Caco-2 (cell line): ENCODE measurements at regions not wholly inside any gene's neighbourhood (a gene's known extent, or its start where the extent isn't known, plus 50 kb on each side); places are given as distances from the start of the nearest gene placed in this dataset.

ENCODE experiments used
- BruUV-seq: library from RNA; stranded (reverse); fragments of 400-500 nt; replicated peaks from 2 replicates; lab custom pipeline; 2021; lab: Mats Ljungman, UMichigan
- CTCF ChIA-PET: fragments of 300-600 bp; sonication (Branson Sonifier 250); formaldehyde crosslinking; loops from one replicate; lab custom pipeline; 2022; ENCODE audit warnings: antibody characterized with exemption; lab: Charles Lee
- POLR2A ChIA-PET: fragments of 300-600 bp; sonication (Branson Sonifier 250); formaldehyde crosslinking; loops from one replicate; lab custom pipeline; 2022; ENCODE audit warnings: antibody characterized with exemption; lab: Charles Lee
- DNase-seq, 2 experiments: peaks; one replicate each; pipeline versions ENCODE4 v3.0.0 to v3.0.0-alpha.2; 2020 to 2022
- H3K27me3 ChIP-seq: replicated peaks from 2 replicates; pipeline ENCODE4 v1.6.0; 2011; ENCODE audit warnings: low read length; ENCODE audit not compliant: control insufficient read depth, insufficient read depth
- H3K36me3 ChIP-seq: 2 replicates; pipeline ENCODE4 v1.5.1; 2011; ENCODE audit warnings: low read length; ENCODE audit not compliant: control insufficient read depth, insufficient read depth
- H3K4me1 ChIP-seq: fragments of 250-450 bp; sonication (Bioruptor Pico); 2 replicates; pipeline ENCODE4 v1.5.1; 2020; ENCODE audit warnings: mild to moderate bottlenecking
- H3K4me3 ChIP-seq: 2 replicates; pipeline ENCODE4 v1.5.1; 2011; ENCODE audit warnings: low read depth, mild to moderate bottlenecking, control low read depth, low read length
- H3K9me3 ChIP-seq: fragments of 250-450 bp; sonication (Bioruptor Pico); 2 replicates; pipeline ENCODE4 v1.5.1; 2020; ENCODE audit warnings: mild to moderate bottlenecking, moderate library complexity
- H3K27ac Mint-ChIP-seq: one replicate; pipeline ENCODE4 v1.8.0; 2022; ENCODE audit warnings: mixed read lengths; ENCODE audit not compliant: unreplicated experiment
- H3K27me3 Mint-ChIP-seq: one replicate; pipeline ENCODE4 v1.8.0; 2022; ENCODE audit warnings: mixed read lengths; ENCODE audit not compliant: insufficient read depth, unreplicated experiment
- H3K36me3 Mint-ChIP-seq: one replicate; pipeline ENCODE4 v1.8.0; 2022; ENCODE audit warnings: mild to moderate bottlenecking, mixed read lengths; ENCODE audit not compliant: insufficient read depth, unreplicated experiment
- H3K4me1 Mint-ChIP-seq: one replicate; pipeline ENCODE4 v1.8.0; 2022; ENCODE audit warnings: low read depth, mixed read lengths; ENCODE audit not compliant: unreplicated experiment
- H3K4me3 Mint-ChIP-seq: one replicate; pipeline ENCODE4 v1.8.0; 2022; ENCODE audit warnings: mild to moderate bottlenecking, moderate library complexity, mixed read lengths; ENCODE audit not compliant: unreplicated experiment
- H3K9me3 Mint-ChIP-seq: one replicate; pipeline ENCODE4 v1.8.0; 2022; ENCODE audit warnings: mixed read lengths; ENCODE audit not compliant: unreplicated experiment
- intact Hi-C: fragments of 100-400 bp; cut with micrococcal nuclease; formaldehyde crosslinking; loops from one replicate; pipeline ENCODE4 v1.10.0; 2022; ENCODE audit not compliant: unreplicated experiment
- TF ChIP-seq, protein P1 (sequence below), 2 experiments: fragments of 200-600 bp in 1 of 2; IDR thresholded peaks; 1 replicate in 1 of 2; 2 replicates in 1 of 2; pipeline versions ENCODE4 v1.5.1 to v1.8.0; 2011 to 2022; ENCODE audit warnings: antibody characterized with exemption in 1 of 2, control low read depth in 1 of 2, inconsistent platforms in 1 of 2, low read depth in 1 of 2, low read length in 1 of 2, mild to moderate bottlenecking in 1 of 2, moderate library complexity in 1 of 2; ENCODE audit not compliant: insufficient read depth in 1 of 2, severe bottlenecking in 1 of 2, unreplicated experiment in 1 of 2

DNA sequence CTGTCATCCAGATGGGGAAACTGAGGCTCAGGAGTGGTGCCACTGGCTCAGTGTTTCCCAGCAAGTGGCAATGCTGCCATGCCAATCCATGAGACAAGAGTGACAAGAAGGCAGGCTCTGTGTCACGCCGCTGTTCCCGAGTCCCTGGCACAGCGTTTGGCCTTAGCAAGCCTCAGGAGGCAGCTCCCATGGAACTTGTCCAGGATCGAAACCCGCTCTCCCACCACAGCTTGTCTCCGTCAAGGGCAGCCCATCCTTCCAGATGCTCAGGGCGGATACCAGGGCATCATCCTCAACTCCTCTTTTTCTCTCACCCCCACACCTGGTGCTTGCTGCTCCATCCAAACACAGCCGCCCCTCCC, 110.6 kb upstream of the PTPN1 start:
- Mint-ChIP-seq H3K4me3 (no peak overlapping the region), H3K27me3 (no peaks in the 10 kb centered on the region), H3K27ac (peak overlapping the region; percentile 70), H3K36me3 (peaks cover 6% of the 10 kb centered on the region), H3K9me3 (no peaks in the 10 kb centered on the region), H3K4me1 (peaks cover 32% of the 10 kb centered on the region)
- no peaks in the 10 kb centered on the region for H3K9me3 ChIP-seq
- CTCF ChIA-PET: no interaction called here
- peaks cover 35% of the 10 kb centered on the region for H3K4me1 ChIP-seq
- no peaks in the 10 kb centered on the region for H3K36me3 ChIP-seq
- POLR2A ChIA-PET: interaction anchor here (1.4 kb wide), 1 partner anchor 10 kb away, joined by 4 read pairs; no protein-coding TSS in a partner anchor
- TF ChIP-seq, protein P1, sequence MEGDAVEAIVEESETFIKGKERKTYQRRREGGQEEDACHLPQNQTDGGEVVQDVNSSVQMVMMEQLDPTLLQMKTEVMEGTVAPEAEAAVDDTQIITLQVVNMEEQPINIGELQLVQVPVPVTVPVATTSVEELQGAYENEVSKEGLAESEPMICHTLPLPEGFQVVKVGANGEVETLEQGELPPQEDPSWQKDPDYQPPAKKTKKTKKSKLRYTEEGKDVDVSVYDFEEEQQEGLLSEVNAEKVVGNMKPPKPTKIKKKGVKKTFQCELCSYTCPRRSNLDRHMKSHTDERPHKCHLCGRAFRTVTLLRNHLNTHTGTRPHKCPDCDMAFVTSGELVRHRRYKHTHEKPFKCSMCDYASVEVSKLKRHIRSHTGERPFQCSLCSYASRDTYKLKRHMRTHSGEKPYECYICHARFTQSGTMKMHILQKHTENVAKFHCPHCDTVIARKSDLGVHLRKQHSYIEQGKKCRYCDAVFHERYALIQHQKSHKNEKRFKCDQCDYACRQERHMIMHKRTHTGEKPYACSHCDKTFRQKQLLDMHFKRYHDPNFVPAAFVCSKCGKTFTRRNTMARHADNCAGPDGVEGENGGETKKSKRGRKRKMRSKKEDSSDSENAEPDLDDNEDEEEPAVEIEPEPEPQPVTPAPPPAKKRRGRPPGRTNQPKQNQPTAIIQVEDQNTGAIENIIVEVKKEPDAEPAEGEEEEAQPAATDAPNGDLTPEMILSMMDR (IDR thresholded peaks at IDR 0.05; ENCODE audit: insufficient read depth in 1 of 2, low read depth in 1 of 2, low read length in 1 of 2, severe bottlenecking in 1 of 2, unreplicated experiment in 1 of 2): no peak
- no TSS peak for BruUV-seq
- no peak for DNase-seq
- H3K27me3 ChIP-seq: no peaks in the 10 kb centered on the region
- no peak overlapping the region for H3K4me3 ChIP-seq
- intact Hi-C loops: no loop called here

DNA sequence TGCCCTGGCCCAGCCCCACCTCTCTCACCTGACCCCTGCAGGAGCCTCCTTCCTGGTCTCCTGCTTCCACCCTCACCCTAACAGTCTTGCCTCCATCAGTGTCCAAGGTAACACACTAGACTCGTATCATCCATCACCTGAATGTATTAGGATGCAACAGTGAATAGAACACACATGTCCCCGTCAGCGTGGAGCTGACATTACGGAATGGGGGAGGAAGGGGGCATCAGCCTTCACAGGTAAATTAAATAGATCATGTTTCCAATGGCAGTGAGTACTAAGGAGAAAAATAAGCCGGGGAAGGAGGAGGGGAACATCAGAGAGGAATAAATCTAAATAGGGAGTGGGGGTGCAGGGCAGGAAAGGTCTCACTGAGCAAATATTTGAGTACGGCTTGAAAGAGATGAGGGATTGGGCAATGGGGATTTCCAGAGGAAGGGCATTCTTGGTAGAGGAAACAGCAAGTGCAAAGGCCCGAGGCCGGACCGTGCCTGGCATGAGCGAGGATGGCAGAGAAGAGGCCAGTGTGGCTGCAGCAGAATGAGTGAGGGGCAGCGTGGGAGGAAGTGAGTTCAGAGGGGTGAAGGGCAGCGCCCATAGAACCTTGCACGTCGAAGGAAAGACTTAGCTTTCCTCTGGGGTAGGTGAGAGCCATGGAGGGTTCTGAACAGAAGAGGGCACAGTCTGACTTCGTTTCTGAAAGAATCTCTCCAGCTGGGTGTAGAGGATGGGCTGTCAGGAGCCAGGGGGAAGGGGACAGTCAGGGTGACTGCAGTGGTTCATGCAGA, 110.1 kb upstream of the PTPN1 start:
- Histone ChIP-seq H3K9me3 (no peaks in the 10 kb centered on the region), H3K36me3 (no peaks in the 10 kb centered on the region), H3K27me3 (no peaks in the 10 kb centered on the region), H3K4me3 (no peak overlapping the region), H3K4me1 (peaks cover 35% of the 10 kb centered on the region)
- no peaks in the 10 kb centered on the region for H3K27me3 Mint-ChIP-seq
- POLR2A ChIA-PET: interaction anchor here (1.0 to 1.4 kb wide), 2 partner anchors 9 to 209 kb away, joined by 3 to 4 read pairs; partner anchors contain the start of gene CEBPB
- no peak overlapping the region for H3K4me3 Mint-ChIP-seq
- intact Hi-C loops: loop anchor here (1.0 kb wide), 2 partner anchors 10 to 60 kb away; no protein-coding TSS in a partner anchor
- DNase-seq: peak; percentile 72 to 76
- H3K4me1 Mint-ChIP-seq: peaks cover 32% of the 10 kb centered on the region
- H3K9me3 Mint-ChIP-seq: no peaks in the 10 kb centered on the region
- H3K36me3 Mint-ChIP-seq: peaks cover 6% of the 10 kb centered on the region
- TF ChIP-seq, protein P1 (IDR thresholded peaks at IDR 0.05; ENCODE audit: insufficient read depth in 1 of 2, low read depth in 1 of 2, low read length in 1 of 2, severe bottlenecking in 1 of 2, unreplicated experiment in 1 of 2): no peak
- peak overlapping the region; percentile 70 for H3K27ac Mint-ChIP-seq
- no TSS peak for BruUV-seq
- CTCF ChIA-PET: interaction anchor here (0.6 to 1.6 kb wide), 5 partner anchors 22 to 211 kb away, joined by 3 to 6 read pairs (median 3); no protein-coding TSS in a partner anchor

DNA sequence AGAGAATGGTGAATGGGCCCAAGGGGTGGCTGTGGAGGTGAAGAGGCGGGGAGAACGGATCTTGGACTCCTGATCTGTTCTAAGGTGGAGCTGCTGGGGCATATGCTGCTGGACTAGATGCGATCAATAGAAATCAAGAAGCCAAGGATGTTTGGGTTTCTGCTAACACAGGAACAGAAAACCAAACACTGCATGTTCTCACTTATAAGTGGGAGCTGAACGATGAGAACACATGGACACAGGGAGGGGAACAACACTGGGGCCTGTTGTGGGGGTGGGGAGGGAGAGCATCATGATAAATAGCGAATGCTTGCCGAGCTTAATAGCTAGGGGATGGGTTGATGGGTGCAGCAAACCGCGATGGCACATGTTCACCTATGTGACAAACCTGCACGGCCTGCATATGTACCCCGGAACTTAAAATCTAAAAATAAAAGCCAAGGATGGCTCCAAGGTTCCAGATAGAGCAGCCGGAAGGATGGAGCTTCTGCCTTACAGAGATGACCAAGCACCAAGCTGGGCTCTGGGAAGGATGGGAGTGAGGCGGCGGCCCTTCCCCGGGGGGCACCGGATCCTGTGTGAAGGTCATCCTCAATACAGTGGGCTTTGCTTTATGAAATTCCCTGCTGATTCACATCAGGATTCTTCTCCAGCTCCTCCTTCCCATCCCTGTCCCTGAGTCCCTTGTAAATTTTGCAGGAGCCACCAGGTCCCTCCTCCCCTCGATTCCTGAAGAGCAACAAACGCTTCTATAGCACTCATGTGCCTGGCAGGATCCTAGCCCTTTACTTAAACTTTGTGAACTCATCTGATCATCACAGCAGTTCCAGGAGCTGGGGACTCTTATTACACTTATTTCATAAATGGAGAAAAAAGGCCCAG, 109.2 kb upstream of the PTPN1 start:
- H3K27ac Mint-ChIP-seq: peak overlapping the region; percentile 70
- H3K4me1 ChIP-seq: peaks cover 35% of the 10 kb centered on the region
- no peaks in the 10 kb centered on the region for H3K9me3 Mint-ChIP-seq
- peaks cover 34% of the 10 kb centered on the region for H3K4me1 Mint-ChIP-seq
- H3K36me3 ChIP-seq: no peaks in the 10 kb centered on the region
- no peak overlapping the region for H3K4me3 ChIP-seq
- no peaks in the 10 kb centered on the region for H3K9me3 ChIP-seq
- ChIA-PET CTCF (interaction anchor here (0.6 to 1.6 kb wide), 6 partner anchors 9 to 212 kb away, joined by 3 to 6 read pairs (median 4); no protein-coding TSS in a partner anchor), POLR2A (interaction anchor here (1.0 kb wide), 1 partner anchor 210 kb away, joined by 3 read pairs; the partner anchor contains the start of gene CEBPB)
- H3K27me3 Mint-ChIP-seq: no peaks in the 10 kb centered on the region
- no TSS peak for BruUV-seq
- H3K4me3 Mint-ChIP-seq: no peak overlapping the region
- peaks cover 6% of the 10 kb centered on the region for H3K36me3 Mint-ChIP-seq
- TF ChIP-seq, protein P1 (IDR thresholded peaks at IDR 0.05; ENCODE audit: insufficient read depth in 1 of 2, low read depth in 1 of 2, low read length in 1 of 2, severe bottlenecking in 1 of 2, unreplicated experiment in 1 of 2): no peak
- intact Hi-C loops: loop anchor here (1.0 kb wide), 2 partner anchors 11 to 59 kb away; no protein-coding TSS in a partner anchor
- no peak for DNase-seq
- H3K27me3 ChIP-seq: no peaks in the 10 kb centered on the region
